GM19438 (cell line): ENCODE measurements at regions not wholly inside any gene's neighbourhood (a gene's known extent, or its start where the extent isn't known, plus 50 kb on each side); places are given as distances from the start of the nearest gene placed in this dataset.

Experiments used
- ATAC-seq: cut with Tn5 transposase; IDR thresholded peaks from one replicate; pipeline ENCODE4 v1.9.1; 2021; ENCODE audit warnings: low read depth; ENCODE audit not compliant: unreplicated experiment

DNA sequence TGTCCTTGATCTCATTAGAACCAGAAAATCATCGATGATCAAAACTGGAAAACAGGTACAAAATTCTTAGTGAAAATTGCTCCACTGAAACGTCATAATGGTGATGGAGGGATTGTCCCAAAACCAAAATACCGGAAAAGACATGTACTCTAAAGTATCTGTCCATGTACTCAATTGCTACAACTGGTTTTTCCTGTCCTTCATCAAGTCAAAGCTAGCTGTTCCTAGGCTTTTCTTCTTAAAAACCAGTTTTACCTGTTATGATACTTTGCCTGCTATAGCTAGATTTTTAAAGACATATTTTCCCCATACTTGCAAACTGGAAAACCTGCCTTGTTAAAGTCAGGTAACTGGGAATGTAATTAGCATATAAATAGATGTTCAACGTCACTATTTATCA, 50.5 kb upstream of the LRRC1 start:
- no peak for ATAC-seq

DNA sequence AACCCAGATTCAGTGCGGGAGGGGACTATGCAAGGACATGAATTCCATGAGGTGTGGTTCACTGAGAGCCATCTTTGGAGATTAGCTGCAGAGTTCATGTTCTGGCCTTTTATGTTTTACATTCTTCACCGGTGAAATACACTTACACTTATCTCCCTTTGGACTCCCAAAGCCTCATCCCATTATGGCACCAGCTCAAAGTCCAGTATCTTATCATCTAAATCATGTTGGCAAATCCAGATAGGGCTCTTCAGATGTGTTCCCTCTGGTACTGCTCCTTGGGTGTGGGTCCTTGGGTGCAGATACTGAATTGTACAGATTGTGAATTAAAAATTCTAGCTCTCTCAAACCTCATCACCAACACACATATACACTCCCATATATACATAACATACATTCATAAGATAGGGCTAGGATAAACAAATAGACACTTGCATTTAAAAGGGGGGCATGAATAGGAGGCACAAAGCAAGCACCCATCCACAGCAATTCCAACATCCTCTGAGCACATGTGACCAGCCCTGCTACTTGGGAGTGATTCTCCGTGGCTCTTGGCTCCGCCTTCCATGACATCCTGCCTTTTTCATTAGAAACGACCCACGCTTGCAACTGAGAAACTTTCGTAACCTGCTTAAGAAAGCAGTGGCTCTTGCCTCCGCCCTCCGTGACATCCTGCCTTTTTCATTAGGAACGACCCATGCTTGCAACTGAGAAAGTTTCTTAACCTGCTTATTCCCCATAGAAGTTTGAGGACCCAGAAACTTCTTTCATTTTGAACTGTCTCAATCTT, 53.6 kb upstream of the LRRC1 start:
- ATAC-seq: no peak

DNA sequence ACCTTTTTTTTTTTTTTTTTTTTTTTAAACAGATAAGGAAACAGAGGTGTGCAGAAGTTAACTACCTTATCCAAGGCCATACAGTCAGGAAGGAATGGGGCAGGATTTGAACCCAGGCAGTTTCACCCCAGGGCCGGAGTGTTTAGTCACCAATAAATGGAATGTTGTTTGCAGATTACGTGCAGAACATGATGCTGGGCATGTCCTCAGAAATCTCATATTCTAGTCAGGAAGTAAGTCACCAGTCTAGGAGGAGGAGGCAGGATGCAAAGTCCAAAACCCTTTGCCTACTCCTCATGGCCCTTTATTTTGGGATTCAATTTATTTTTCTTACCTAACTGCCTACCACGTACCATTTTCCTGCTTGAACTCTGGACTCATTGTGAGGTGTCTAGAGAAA, 57.1 kb upstream of the LRRC1 start:
- no peak for ATAC-seq

GRCh38 chr6:53735896-53736295, 58.9 kb upstream of the LRRC1 start:
- ATAC-seq: no peak

DNA sequence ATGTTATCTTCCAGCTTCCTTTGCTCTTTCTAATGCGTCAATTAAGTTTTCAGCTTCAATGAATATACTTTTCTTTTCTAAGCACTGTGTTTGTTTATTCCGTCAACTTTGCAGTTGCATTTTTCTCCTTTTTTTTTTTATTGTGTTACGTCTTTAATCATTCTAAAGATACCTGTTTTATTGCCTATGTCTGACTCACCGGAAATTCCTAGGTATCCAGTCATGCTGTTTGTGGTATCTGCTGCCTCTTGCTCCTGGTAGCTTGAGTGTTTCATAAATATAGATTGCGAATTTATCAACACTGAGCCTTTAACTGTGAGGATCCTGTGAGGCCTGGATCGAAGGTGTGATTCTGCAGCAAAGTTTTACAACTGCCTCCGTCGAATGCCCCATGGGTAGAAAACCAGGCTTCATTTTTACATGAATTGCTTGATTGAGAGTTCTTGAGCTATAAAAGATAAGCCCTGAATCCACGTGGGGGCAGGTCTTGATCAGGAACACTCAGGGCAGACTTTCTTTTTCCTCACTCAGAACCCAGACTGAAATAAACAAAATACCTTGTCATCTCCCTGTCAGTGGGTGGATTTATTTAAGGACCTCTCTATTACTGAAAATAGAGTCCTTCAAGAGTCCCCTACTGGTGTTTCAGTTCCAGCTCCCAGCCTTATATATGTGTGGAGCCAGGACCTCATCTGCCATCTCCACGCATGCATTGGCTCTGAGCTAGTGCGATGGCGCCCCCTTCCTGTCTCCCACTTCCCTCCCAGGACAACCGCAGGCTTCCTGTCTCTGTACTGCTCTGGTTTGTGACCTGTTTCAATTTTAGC, 60.1 kb upstream of the LRRC1 start:
- peak; percentile 62 for ATAC-seq

DNA sequence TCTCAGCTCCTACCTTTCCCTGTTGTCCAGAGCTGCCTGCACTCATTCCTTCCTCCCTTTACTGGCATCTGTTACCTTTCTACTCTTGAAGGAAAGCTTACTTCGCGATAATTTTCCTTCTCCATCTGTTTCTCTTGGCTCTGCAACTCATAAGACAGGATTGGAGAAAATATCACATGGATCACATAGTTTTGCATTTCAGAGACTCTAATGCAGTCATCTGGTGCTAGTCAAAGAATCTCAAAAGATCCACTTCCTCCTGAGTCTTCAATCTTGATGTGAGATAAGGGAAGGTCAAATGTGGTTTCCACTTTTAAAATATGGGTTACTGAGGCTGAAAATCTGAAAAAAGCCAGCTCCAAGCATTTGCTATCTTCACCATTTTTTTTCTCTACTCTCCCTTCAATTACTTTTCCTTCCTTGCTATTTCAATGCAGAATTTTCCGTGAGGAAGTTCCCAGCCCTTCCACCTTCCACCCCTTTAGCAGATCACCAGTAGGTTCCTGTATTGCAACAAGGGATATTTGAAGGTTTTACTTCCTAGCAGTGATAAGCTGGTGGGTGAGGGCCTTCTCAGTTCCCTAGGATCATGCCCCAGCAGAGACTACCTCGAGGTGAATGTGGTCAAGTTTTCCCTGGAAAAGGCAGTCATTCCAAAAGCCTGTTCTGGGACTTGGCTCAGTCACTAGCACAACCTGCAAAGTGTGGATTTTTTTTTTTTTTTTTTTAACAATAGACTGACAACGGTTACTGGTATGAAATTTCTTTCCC, 62.8 kb upstream of the LRRC1 start:
- no peak for ATAC-seq

DNA sequence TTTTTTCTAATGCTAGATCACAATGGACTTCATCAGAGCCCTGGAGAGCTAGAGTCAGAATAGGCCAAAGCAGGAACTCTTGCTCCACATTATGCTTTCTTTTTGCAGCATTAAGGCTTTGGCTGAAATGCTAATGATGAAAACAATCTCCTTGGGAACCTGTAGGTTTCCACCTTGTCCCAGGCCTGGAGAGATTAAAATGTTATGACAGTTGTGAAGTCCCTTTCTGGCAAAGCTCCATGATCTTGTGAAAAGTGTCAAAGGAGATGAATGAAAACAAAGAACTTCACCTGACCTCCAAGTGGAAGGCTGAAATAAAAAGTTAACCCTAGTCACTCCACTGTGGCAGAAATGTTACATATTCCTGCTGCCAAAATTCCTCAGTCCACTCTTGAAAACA, 64.0 kb upstream of the LRRC1 start:
- ATAC-seq: no peak

DNA sequence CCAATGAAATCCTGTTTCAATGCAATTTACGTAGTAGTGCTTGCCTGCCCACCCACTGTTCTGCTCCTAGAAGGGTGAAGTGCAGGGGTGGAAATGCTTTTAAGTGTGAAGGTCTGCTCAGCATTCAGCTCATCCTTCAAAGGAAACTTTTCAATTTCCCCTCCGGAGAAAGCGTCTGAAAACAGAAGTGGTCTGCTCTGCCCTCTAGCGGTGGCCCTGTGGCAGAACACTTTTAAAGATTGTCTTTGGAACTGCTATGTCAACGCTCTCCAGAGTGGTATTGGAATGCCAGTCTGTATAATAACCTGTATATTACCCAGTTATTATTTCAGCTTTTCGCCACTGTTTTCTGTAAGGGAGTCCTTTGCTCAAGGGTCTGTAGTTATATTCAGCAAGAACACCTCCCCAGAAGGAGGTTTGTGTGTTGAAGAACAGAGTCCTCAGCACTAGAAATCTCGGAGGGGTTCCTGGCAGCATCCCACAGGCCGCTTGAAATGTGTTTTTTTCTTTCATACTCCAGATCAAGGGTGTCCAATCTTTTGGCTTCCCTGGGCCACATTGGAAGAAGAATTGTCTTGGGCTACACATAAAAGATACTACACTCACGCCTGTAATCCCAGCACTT, 63.1 kb upstream of the KLHL31 start:
- no peak for ATAC-seq

GRCh38 chr6:53727748-53728147, 62.2 kb upstream of the KLHL31 start:
- ATAC-seq: no peak

DNA sequence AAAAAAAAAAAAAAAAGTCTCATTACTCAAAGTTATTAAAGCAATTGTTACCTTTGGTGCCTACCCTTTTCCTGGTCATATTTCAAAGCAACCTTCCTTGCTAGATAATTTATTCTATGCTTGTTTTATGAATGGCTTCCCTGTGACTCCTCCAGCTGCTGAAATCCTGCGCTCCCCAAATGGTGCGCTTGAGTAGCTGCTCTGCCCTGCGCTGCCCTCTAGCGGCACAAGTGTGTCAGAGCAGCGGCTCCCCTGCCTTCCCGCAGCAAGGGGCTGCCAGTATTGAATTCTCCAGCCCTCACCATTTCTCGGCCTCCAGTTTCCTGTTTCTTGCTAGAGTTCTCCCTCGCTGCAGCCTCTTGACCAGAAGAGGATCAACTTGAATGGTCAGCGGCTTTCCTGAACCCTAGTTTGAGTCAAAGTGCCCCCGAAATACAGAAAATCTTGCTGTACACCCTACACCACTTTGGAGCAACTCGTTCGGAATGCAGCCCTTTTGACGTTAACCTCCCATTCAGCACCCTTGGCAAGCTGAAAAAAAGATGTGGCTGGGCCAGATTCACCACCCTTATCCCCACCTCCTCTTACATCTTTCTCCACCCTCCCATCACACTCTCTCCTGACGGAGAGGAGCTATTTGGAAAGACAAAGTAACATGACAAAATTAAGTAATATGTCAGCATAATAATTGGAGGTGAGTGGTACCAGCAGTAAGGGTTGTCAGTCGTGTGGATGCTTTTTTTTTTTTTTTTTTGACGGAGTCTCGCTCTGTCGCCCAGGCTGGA, 60.4 kb upstream of the KLHL31 start:
- peak; percentile 93 for ATAC-seq

- no peak for ATAC-seq
Measured at GRCh38 chr6:53724501-53724900, 58.9 kb upstream of the KLHL31 start.

GRCh38 chr6:53723331-53723730, 57.8 kb upstream of the KLHL31 start:
- ATAC-seq: no peak

DNA sequence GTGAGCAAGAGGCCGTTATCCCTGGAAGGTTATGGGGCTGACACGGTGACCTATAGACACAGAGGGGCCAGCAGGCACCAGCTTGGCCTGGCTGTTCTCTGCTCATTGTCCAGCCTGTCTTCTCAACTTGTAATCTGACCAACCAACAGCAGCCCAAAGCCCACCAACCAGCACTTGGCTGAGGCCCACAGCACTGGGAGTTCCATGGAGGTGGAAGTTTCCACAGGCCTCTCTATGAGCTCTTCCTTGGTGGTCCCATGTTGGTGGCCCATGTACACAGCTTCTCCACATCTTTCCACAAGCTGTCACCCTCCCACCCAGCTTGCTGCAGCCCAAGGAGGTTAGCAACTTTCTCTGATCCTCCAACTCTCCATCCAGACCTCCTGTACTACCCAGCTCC, 56.2 kb upstream of the KLHL31 start:
- no peak for ATAC-seq

DNA sequence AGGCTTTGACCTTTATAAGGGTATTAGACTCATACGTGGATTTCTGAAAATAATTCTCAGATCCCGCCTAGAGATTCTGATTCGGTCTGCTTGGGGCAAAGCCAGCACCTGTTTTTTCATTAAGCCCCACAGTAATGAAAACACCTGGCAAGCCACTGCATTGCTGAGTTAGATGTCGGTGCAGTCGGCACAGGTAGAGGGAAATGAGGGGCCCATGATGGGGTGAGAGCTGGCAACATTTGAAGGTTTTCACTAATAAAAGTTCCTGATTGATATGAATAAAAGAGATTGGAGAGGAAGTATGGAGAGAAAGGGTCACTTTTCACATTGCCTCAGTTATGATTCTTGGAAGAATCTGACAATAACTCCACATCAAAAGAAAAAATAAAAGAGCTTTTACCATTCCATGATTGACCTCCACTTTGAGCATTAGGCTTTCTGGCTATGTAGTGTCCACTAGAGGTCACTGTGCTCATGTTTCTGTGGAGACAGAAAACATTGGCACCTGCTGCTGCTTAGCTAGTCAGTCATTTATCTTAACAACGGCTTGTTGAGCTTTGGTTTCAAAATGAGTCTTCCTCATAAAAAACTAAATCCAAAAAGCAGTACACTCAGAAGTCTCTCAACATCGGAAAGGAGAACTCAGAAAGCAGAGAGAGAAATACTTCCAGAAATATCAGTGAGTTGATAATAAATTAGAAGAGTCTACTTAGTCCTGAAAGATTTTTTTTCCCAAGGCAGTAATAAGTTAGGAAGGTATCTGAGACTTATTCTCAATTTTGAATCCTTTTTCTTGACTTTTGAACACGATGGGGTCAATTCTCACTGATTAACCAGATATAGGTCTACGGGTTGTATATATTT, 53.3 kb upstream of the KLHL31 start:
- peak; percentile 97 for ATAC-seq

DNA sequence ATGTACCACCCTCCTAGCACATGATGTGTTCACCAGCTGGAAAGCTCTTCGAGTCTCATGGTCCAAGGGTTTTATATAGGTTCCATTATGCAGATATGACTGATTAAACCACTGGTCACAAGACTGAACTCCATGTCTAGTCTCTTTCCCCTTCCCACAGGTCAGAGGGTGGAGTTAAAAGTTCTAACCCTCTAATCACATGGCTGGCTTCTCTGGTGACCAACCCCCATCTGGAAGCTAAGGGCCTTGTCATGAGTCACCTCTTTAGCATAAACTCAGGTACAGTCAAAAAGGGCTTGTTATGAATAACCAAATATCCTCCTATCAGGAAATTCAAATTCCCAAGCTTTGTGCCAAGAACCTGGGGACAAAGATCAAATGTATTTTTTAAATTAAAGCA, 52.0 kb upstream of the KLHL31 start:
- ATAC-seq: no peak

DNA sequence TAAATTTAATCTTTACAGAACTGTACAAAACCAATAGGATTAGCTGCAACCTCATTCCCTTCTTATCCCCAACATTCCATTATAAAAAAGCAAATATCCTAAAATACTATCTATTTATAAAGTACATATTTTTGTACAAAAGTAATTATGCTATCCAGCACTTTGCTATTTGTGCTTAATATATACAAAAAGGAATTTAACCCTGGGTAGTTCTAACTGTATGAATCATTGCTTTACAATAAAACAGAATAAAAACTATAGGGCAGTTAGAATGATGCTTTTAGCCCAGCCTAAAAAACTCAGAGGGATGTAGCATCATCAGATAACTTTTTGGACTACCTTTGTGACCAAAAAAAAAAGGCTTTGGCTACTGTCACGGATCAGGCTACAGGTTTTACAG, 49.9 kb upstream of the KLHL31 start:
- no peak for ATAC-seq
